Tibial nerve (tissue), 4 donors: ENCODE measurements at regions not wholly inside any gene's neighbourhood (a gene's known extent, or its start where the extent isn't known, plus 50 kb on each side); places are given as distances from the start of the nearest gene placed in this dataset.

Source experiments
- DNase-seq, 2 donors: peaks; one replicate each; pipeline ENCODE4 v3.0.0-alpha.2; 2019; ENCODE audit warnings: low spot score in 2 of 2
- H3K27ac ChIP-seq, 4 donors: fragments of 200-600 bp; sonication (generic) in 3 of 4; one replicate each; pipeline ENCODE4 v1.5.1; 2017 to 2019; ENCODE audit warnings: mild to moderate bottlenecking in 1 of 4
- H3K27me3 ChIP-seq, 2 donors: fragments of 200-600 bp; sonication (generic) in 1 of 2; one replicate each; pipeline versions ENCODE4 v1.5.1 to v1.6.0; 2017 to 2019
- H3K36me3 ChIP-seq, 3 donors: fragments of 200-600 bp; sonication (generic); one replicate each; pipeline ENCODE4 v1.5.1; 2018 to 2019
- H3K4me1 ChIP-seq, 4 donors: fragments of 200-600 bp; sonication (generic) in 3 of 4; one replicate each; pipeline ENCODE4 v1.5.1; 2017 to 2019
- H3K4me3 ChIP-seq, 4 donors: fragments of 200-600 bp; sonication (generic) in 3 of 4; one replicate each; pipeline ENCODE4 v1.5.1; 2017 to 2019; ENCODE audit warnings: mild to moderate bottlenecking in 1 of 4, moderate library complexity in 1 of 4
- H3K9me3 ChIP-seq, 4 donors: fragments of 200-600 bp; sonication (generic) in 3 of 4; one replicate each; pipeline ENCODE4 v1.5.1; 2017 to 2019
- CTCF ChIP-seq, 5 experiments: fragments of 200-600 bp in 3 of 5; fragments of 450-650 bp in 2 of 5; sonication (generic) in 3 of 5; IDR thresholded peaks; one replicate each; pipeline ENCODE4 v1.5.1; 2016 to 2019; ENCODE audit warnings: antibody characterized with exemption in 5 of 5, mild to moderate bottlenecking in 3 of 5, moderate library complexity in 2 of 5
- EP300 ChIP-seq, 2 donors: sonication (generic); formaldehyde crosslinking; IDR thresholded peaks; one replicate each; pipeline ENCODE4 v1.6.1; 2017; ENCODE audit warnings: antibody characterized with exemption in 2 of 2, mild to moderate bottlenecking in 1 of 2
- POLR2A ChIP-seq, 2 donors: fragments of 450-650 bp; IDR thresholded peaks; one replicate each; pipeline ENCODE4 v1.6.1; 2017; ENCODE audit warnings: antibody characterized with exemption in 2 of 2, mild to moderate bottlenecking in 2 of 2, moderate library complexity in 2 of 2
- WGBS, 2 donors: methylation state at CpG; one replicate each; pipeline ENCODE4 v1.1.5; 2018; 5-methylcytosine and 5-hydroxymethylcytosine counted together

GRCh38 chr5:9801908-9802307, 171.8 kb upstream of the TAS2R1 start:
- peaks cover 0 to 4% (median 0%) of the 10 kb centered on the region in 4 donors for H3K9me3 ChIP-seq
- 85 to 90% methylated on average over 2 of the region's 2 CpGs for WGBS, 2 donors
- no peaks in the 10 kb centered on the region for H3K27me3 ChIP-seq

DNA sequence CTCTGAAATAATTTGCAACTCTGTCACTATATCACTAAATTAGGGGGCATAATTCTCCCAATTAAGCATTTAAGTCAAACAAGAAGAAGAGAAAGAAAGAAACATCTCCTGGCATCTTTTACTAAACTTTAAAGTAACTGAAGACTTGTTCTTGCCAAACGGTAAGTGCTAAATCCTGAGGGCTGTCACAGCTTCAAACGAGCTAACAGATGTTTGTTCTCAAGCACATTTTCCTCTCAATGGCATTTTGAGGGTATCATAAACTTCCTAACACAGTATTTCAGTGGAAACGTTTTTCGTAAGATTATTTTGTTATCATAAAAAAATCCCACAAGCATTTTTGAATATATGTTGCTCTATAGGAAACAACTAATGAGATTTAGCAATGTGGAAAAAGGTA, 169.5 kb upstream of the TAS2R1 start:
- Histone ChIP-seq H3K4me1 (no peaks in the 10 kb centered on the region), H3K9me3 (peaks cover 0 to 4% (median 0%) of the 10 kb centered on the region in 4 donors), H3K27ac (no peak overlapping the region), H3K27me3 (no peaks in the 10 kb centered on the region), H3K36me3 (no peaks in the 10 kb centered on the region), H3K4me3 (no peak overlapping the region)
- TF ChIP-seq POLR2A (IDR thresholded peaks at IDR 0.05) (no peak), CTCF (IDR thresholded peaks at IDR 0.05) (no peak), EP300 (IDR thresholded peaks at IDR 0.05) (no peak)
- DNase-seq, result no peak
- WGBS, 2 donors, result 49 to 53% methylated on average over 4 of the region's 4 CpGs

More at GRCh38 chr5:9801908-9802307, 171.8 kb upstream of the TAS2R1 start:
- TF ChIP-seq EP300 (IDR thresholded peaks at IDR 0.05) (no peak), CTCF (IDR thresholded peaks at IDR 0.05) (no peak), POLR2A (IDR thresholded peaks at IDR 0.05) (no peak)
- H3K36me3 ChIP-seq, result no peaks in the 10 kb centered on the region
- H3K27ac ChIP-seq, result no peak overlapping the region
- no peak overlapping the region for H3K4me3 ChIP-seq
- no peaks in the 10 kb centered on the region for H3K4me1 ChIP-seq
- no peak for DNase-seq

- Histone ChIP-seq H3K27ac (no peak overlapping the region), H3K27me3 (no peaks in the 10 kb centered on the region), H3K9me3 (no peaks in the 10 kb centered on the region), H3K4me3 (no peak overlapping the region), H3K36me3 (no peaks in the 10 kb centered on the region), H3K4me1 (no peaks in the 10 kb centered on the region)
- no peak for DNase-seq
- WGBS, 2 donors, result 89 to 94% methylated on average over 7 of the region's 7 CpGs
- TF ChIP-seq EP300 (IDR thresholded peaks at IDR 0.05), result no peak
- TF ChIP-seq CTCF (IDR thresholded peaks at IDR 0.05), result no peak
- TF ChIP-seq POLR2A (IDR thresholded peaks at IDR 0.05), result no peak
Observed at GRCh38 chr5:9790276-9790675, 160.1 kb upstream of the TAS2R1 start.

- H3K27me3 ChIP-seq, result no peaks in the 10 kb centered on the region
Observed at GRCh38 chr5:9789777-9790176, 159.6 kb upstream of the TAS2R1 start.

More at GRCh38 chr5:9789777-9790176, 159.6 kb upstream of the TAS2R1 start:
- DNase-seq, result no peak
- Histone ChIP-seq H3K27ac (no peak overlapping the region), H3K4me1 (no peaks in the 10 kb centered on the region), H3K4me3 (no peak overlapping the region), H3K9me3 (no peaks in the 10 kb centered on the region), H3K36me3 (no peaks in the 10 kb centered on the region)
- TF ChIP-seq CTCF (IDR thresholded peaks at IDR 0.05) (no peak), EP300 (IDR thresholded peaks at IDR 0.05) (no peak)
- WGBS, 2 donors, result 64 to 71% methylated on average over 1 of the region's 1 CpG
